Kasumi-1 (cell line): ENCODE measurements at regions not wholly inside any gene's neighbourhood (a gene's known extent, or its start where the extent isn't known, plus 50 kb on each side); places are given as distances from the start of the nearest gene placed in this dataset.
"Not testable (repeated sequence)": the region's sequence is repeated elsewhere in the genome, so short reads cannot be mapped to it uniquely, and the experiment has no call there.

ENCODE experiments used
- DNase-seq, 2 experiments: peaks; one replicate each; lab custom pipeline; 2025; lab: John Stamatoyannopoulos, UW

DNA sequence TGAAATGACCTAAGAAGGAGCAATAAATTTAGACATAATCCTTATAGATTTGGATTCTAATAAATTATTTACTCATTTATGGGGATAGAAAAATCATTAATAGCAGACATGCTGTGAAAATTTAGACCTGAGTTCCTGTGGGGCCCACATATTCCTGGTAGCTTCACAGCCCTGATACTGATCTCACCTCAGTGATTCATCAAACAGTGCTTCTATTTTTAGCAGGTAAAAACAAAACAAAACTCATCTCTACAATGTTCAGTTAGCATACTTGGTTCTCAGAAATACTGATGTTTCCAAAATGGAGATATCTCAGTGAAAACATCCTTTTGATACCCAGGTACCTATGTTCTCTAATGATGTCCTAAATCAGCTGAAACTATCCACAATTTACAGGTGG, 841.1 kb upstream of the SORCS1 start:
- DNase-seq = no peak

DNA sequence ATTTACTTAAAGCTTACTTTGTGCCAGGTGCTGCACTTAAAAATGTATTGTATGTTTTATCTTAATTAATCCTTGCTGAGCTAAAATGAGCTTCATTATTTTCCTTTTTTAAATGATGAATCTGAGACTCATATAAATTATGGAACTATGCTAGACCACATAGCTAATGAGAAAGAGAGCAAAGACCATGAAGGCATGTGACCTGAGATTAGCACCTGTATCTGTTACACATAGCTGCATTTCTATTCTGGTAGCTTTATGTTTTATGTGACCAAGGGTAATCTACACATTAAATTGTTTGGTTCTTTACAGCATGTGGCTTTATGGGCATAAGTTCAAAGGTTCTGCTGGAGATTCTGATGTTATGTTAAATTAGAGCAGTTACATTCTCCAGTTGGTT, 839.1 kb upstream of the SORCS1 start:
- no peak for DNase-seq

DNA sequence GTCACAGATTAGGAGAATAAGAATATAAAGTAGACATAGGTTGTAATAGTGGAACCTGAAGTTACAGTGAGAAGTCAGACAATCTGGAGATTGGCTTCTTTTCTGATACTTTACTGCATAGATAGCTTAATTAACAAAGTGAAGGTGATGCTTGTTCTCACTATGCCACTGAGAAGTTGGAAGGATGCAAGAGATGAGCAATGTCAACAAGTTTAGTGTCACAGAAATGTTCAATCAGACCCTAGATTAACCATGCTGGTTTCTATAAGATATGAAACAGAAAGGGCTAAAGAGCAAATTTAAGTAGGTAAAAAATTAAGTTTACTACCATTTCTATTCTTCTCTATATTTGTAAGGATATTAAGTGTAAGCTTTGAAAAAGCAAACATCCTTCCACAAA, 838.6 kb upstream of the SORCS1 start:
- no peak for DNase-seq

DNA sequence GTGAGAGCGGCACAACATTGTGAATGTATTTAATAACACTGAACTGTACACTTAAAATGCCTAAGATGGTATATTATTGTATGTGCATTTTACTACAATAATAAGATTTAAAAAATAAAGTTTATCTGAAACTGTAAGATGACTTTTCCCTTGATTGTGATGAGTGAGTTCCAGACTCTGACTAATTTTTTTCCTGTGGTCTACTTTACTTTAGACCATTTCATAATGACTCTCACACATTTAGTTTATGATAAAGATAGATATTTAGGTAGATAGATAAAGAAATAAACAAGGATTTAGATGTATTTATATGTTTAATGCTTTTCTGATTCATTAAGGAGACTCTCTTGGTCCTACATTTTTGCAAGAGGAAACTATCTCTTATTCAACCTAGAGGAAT, 835.9 kb upstream of the SORCS1 start:
- DNase-seq = no peak

DNA sequence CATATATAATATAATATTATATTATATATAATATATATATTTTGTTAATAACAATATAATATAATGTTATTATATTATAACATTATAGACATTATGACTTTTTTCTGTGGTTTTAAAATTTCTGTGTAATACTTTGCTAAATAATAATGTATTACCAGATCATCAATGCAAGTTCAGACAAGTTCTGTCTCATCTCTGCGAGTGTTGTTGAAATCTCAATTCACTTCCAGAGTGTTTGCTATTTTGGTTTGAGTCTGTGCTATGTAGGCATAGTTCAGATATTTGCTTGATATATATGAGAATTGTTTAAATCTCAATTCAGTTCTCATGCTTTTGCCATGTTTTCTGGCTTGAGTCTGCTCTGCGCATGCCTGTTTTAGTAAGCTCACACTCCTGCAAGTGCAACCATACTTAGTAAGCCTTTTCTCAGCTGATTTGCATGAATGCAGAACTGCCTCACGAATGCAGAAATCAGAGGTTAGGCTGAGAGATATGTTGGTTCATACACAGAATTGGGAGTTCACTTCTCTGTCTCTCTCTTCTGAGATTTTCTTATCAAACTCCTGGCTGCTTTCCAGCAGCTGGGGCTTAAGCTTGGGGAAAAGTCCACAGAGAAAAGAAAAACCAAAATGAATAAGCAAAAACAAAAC, 830.2 kb upstream of the SORCS1 start:
- DNase-seq = no peak

DNA sequence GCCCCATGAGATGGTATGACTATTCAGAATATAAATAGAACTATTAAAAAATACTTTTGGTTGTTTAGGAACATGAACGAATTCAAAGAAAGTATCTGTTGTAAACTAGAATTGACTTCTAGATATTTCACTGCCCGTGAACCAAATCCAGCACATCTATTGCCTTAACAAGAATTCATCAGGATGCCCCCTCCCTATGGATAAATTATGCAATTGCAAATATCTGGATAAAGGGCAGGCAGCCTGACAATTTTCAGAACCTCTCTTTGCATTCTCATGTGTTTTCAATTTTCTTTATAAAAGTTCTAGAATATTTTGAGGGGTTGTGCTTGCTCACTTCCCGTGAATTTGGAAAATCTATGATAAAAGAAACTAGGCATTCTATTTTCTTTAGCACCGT, 822.1 kb upstream of the SORCS1 start:
- no peak for DNase-seq

DNA sequence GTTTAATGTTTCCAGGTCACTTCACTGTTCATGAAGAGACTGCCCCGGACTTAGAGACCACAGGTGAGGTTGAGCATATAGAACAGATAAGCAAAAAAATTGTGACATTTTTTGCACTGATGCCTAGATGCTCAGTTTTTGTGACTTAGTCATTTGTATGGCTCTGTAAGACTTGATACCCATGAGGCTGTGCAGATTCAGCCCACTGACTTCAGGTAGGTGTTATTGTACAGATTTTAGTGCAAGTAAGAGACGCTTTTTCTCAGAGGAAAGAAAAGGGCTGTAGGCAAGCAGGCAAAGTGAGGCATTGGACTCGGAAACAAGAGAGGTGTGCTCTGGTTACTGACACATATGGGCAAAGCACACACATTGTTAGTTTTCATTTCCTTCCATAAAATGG, 820.1 kb upstream of the SORCS1 start:
- DNase-seq = no peak

DNA sequence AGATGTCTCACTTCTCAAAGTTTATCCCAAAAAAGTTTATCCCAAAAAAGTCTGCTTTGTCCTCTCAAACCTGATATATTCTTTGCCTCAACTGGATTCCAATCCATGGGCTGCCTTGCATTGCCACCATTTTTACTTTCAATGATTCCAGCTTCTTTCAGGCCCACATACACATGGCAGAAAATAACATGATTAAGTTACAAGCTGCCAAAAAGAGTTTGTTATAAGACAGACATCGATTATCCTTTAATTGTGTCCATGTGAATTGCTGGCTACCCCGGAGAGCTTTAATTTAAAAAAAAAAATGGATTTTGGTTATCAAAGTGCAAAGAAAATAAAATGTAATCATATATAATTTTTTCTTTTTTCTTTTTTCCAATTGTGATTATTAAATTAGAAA, 819.6 kb upstream of the SORCS1 start:
- DNase-seq = no peak

DNA sequence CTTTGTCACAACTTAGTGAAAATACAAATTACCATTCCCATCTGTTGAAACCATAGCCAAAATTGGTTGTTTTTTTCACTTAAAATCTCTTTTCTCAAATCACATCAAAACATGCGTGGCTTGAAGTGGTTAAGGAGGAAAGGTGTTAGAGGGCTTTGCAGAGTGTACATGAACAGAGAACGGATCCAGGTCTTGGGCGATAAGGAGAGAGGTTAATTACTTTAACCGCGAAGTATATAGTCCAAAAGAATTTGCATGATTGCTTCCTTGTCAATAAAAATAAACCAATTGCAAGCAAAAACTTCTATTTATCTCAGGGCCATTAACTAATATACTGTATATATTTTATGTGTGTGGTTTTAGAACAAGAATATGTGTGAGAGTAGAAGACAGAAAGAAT, 813.9 kb upstream of the SORCS1 start:
- DNase-seq = no peak

DNA sequence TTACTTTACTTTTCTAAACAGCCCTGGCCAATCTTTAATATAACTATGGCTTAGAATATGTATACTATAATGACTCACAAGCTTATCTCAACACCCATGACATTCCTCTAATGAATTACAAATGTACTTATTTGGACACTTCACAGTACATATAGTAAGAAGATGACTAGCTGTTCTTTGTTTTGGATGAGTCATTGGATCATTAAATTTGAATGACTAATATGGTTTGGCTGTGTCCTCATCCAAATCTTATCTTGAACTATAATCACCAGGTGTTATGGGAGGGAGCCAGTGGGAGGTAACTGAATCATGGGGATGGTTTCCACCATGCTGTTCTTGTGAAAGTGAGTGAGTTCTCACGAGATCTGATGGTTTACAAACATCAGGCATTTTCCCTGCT, 807.5 kb upstream of the SORCS1 start:
- no peak for DNase-seq

DNA sequence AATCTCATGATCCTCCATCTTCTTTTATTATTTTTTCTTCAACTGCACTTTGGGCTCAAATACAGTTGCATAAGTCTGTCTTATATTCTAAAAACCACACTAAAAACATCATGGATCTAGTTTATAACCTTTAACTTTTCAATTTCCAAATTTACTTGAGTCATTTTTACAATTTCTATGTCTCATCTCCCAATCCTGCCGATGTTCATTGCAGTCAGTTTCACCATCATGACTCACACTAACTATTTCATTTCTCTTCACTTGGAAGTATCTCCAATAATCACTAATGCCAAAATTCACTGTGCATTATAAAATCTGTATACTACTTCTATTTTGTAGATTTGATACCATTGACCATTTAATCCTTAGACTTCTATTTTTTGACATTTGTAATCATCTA, 806.9 kb upstream of the SORCS1 start:
- no peak for DNase-seq

DNA sequence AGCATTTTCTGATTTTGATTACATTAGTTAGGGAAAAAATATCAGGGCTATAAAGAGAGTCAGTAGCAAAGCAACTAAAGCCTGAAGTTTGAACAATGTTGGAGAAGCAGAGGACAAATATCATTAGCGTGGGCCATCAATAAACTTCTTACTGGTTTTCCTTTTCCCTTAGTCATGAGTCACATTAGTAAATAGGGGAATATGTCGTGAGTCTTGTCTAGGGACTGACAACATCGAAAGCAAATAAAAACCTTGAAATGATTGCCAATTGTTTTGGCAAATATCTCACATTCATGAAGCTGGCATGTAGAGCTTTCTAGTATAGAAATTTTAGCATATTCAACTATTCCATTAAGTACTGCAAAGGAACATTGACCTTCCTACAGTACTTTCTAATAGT, 806.0 kb upstream of the SORCS1 start:
- DNase-seq = no peak

DNA sequence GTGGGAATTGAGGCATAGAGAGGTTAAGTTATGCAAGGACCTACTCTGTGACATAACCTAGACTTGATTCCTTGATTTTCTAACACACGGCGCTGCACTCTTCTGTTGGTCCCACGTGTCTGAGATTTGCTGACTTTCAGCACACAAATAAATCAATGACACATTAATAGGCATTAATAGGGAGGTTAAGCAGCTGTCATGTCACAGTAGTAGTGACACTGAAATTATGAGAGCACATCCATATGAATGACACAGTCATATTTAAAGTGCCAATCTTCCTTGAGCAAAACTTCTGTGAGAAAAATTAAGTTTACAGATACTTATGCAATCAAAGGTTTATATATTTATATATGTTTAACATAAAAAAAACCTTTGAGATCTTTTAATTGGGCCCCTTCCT, 805.4 kb upstream of the SORCS1 start:
- no peak for DNase-seq

DNA sequence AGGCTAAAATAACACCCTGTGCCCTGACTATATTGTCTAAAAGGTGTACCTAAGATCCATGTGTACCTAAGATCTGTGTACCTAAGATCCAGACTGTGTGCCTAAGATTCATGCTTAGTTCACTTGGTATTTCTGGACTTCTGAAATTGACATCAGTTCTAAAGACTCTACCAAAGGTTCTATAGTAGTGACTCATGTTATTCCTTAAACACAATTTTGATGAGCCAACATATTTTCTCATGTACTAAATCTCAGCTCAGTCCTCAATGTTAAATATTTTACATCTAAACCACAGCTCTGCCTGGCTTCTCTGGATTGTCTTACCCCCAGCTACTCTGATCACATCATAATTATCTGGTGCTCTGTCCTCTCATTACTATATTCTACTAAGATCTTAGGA, 802.3 kb upstream of the SORCS1 start:
- no peak for DNase-seq

DNA sequence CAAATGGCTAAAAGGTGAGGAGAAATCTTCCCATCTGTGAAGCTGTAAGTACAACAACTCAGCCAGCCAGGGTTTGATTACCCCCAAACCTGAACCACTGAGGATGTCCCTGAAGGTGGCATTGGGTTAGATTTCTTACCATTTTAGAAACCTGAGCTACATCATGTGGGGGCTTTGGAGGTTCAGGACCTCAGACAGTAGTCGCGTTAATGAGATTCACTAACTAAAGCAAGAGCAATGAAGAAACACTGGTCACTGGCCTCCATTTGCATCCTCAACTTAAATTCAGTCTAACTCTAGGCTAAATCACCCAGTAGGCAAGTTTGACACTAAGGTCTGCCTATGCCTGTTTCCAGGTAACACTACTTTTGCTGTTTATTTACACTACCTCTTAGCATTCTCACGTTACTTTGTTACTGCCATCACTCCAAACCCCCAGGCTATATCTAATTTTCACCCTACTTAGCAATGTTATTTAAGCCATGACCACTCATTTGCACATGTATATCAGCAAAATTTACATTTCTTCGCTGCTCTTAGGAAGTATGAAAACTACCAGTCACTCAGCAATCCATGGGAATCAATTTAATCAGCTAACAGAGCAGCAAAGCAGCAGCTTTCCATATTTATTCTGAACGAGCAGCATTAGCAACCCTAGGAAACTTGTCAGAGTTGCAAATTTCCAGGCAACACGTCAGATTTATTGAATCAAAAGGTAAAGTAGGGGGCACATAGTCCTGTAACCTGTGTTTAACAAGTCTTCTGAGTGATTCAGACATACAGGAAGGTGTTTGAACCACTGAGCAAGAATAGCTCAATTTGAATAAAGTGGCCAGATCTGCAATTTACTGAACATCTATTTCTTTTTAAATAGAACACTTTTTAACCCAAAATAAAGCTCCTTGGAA, 788.4 kb upstream of the SORCS1 start:
- DNase-seq = no peak

DNA sequence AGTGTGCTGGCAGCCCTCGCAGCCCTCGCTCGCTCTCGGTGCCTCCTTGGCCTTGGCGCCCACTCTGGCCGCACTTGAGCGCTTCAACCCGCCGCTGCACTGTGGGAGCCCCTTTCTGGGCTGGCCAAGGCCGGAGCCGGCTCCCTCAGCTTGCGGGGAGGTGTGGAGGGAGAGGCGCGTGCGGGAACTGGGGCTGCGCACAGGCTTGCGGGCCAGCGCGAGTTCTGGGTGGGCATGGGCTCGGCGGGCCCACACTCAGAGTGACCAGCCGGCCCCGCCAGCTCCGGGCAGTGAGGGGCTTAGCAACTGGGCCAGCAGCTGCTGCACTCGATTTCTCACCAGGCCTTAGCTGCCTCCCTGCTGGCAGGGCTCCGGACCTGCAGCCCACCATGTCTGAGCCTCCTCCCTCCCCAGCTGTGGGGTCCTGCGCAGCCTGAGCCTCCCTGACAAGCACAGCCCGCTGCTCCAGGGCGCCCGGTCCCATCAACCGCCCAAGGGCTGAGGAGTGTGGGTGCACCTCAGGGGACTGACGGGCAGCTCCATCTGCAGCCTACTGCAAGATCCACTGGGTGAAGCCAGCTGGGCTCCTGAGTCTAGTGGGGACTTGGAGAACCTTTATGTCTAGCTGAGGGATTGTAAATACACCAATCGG, 786.0 kb upstream of the SORCS1 start:
- DNase-seq = not testable (repeated sequence)

DNA sequence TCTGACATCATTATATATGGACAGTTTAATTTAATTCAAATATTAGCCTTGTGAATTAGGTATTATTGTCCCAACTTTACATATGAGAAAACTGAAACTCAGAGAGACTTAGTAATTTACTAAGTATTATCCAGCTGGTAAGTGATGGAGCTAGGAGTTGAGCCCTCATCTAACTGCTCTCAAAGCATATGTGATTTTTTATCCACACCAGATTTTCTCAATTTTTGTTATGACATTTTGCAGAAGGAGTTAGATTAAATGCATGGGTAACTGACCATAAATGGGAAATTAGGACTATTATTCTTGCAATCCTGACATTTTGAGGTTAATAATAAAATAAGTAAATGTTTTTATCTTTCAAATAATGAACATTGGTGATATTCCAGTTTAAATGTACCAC, 778.3 kb upstream of the SORCS1 start:
- DNase-seq = no peak

DNA sequence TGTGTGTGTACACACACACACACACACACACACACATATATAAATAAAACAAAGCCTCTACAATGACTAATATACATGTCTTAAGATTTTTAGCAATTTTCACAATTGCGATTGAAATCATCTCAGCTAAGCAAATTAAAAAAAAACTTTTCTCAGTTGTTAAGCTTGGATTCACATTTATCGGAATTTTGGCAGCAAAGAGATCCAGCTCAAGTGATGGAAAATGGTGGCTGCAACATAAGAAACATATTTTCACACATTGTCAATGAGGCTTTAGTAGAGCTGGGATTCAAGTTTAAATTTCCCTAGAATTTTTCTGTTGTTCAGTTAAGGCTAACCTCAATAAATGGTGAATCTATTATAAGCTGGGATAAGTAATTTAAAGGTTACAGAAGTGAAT, 768.6 kb upstream of the SORCS1 start:
- DNase-seq = no peak

DNA sequence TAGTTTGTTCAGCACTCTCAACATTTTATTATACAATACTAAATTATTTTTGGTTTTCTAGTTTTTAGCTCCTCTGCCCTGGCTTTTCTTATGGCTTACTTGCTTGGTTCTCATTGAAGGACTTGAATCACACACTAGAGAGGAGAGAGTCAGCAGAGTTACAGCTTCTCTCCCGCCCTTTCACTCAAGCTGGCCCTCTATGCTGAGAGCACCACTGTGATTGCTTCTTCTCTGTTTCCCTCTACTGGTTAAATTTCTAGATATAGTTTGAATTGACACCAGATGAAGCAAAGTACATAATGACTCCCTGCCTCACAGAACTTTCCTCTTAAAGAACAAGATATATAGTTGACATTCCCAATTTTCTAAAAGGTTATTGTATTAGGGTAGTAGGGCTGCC, 767.3 kb upstream of the SORCS1 start:
- no peak for DNase-seq

DNA sequence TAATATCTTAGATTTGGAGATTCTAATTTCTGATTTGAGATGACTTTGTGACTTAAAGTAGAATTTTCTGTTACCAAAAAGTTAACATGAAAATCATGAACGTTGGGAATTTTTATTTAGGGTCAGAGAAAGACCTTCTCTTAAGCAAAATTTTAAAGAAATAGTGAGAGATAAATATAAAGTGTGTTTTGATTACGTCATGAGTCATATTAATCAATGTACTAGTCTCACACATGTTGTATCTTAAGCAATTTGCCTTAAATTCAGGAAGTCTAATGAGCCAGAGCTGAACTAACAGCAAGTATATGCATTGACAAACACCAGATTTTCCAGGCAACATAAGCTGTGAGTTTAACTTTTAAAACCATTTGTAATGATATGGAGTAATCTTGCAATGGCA, 765.5 kb upstream of the SORCS1 start:
- no peak for DNase-seq

DNA sequence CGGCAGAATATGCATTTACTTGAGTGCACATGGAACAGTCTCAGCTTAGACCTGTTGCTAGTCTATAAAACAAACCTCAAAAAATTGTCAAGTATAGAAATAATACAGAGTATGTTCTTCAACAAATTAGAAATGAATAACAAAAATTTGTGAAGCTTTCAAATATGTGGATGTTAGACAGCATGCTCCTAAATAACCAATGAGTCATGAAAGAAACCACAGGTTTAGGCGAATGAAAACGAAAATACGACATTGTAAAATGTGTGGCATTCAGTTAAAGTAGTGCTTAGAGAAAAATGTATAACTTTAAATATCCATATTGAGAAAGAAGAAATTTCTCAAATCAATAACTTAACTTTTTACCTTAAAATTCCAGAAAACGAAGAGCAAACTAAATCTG, 760.0 kb upstream of the SORCS1 start:
- no peak for DNase-seq

DNA sequence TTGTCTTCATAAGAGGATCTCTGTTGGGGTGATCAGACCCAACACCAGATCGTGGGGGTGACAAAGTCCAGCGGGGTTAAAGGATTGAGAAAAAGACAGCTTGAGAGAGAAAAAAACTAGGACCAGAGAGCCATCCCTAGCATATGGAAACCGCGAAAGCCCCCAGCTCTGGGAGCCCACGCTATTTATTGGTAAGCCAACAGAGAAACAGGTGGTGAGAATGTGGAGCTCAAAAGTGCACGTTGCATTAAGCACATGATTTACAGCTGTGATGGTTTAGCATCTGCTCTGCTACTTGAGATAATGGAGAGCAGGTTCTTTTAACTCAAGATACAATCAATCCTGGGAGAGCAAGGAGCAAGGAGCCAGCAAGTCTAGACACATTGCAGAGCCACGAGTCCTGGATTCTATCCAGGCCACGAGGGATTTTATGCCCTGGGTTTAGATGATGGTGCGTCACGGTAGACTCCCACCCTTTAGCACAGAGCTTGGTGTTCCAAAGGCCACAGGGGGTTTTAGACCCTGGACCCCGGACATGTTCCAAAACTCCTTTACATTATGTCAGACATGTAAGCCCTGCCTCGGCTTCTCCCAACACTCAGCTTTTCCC, 755.2 kb upstream of the SORCS1 start:
- no peak for DNase-seq

DNA sequence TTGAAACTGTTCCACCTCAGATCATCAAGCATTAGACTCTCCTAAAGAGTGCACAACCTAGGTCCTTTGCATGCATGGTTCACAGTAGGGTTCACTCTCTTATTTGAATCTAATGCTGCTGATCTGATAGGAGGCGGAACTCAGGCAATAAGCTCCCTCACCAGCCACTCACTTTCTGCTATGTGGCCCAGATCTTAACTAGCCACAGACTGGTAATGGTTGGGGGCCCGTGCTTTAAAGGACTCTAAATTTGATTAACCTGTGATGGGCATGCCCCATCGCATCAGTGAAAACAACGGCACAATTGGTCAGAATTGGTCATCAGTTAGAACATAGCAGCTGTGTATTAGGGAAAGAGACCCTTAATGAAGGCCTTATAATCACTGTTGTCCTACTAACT, 753.7 kb upstream of the SORCS1 start:
- no peak for DNase-seq
